CD14-positive monocyte (primary cell): ENCODE measurements at regions not wholly inside any gene's neighbourhood (a gene's known extent, or its start where the extent isn't known, plus 50 kb on each side); places are given as distances from the start of the nearest gene placed in this dataset.

Experiments used
- DNase-seq, 3 donors: peaks; one replicate each; pipeline ENCODE4 v3.0.0-alpha.2; 2011 to 2022
- H2AFZ ChIP-seq: 2 replicates; pipeline ENCODE4 v1.6.0; 2012; ENCODE audit warnings: mild to moderate bottlenecking, low read depth, low read length, inconsistent platforms; ENCODE audit not compliant: insufficient read depth, poor library complexity, severe bottlenecking
- H3K27ac ChIP-seq, 2 donors: 1 replicate in 1 of 2; 2 replicates in 1 of 2; pipeline ENCODE4 v1.5.1; 2012 to 2013; ENCODE audit warnings: low read length in 2 of 2, control low read depth in 1 of 2, inconsistent platforms in 1 of 2, low read depth in 1 of 2, mild to moderate bottlenecking in 1 of 2
- H3K27me3 ChIP-seq, 2 donors: one replicate each; pipeline versions ENCODE4 v1.6.0 to v1.6.1; 2011 to 2013; ENCODE audit warnings: low read length in 2 of 2; ENCODE audit not compliant: control insufficient read depth in 2 of 2, insufficient read depth in 2 of 2
- H3K36me3 ChIP-seq, 2 donors: replicated peaks in 1 of 2; 1 replicate in 1 of 2; 2 replicates in 1 of 2; pipeline versions ENCODE4 v1.5.1 to v1.6.1; 2012 to 2013; ENCODE audit warnings: low read length in 2 of 2, control low read depth in 1 of 2, inconsistent platforms in 1 of 2, mild to moderate bottlenecking in 1 of 2; ENCODE audit not compliant: insufficient read depth in 2 of 2, control insufficient read depth in 1 of 2
- H3K4me1 ChIP-seq, 2 donors: 1 replicate in 1 of 2; 2 replicates in 1 of 2; pipeline versions ENCODE4 v1.5.1 to v1.6.1; 2012 to 2013; ENCODE audit warnings: low read length in 2 of 2, control low read depth in 1 of 2, inconsistent platforms in 1 of 2, mild to moderate bottlenecking in 1 of 2, moderate library complexity in 1 of 2; ENCODE audit not compliant: insufficient read depth in 2 of 2, control insufficient read depth in 1 of 2
- H3K4me2 ChIP-seq: replicated peaks from 2 replicates; pipeline ENCODE3; 2012; ENCODE audit warnings: low read length, moderate library complexity, mild to moderate bottlenecking; ENCODE audit not compliant: poor library complexity, severe bottlenecking; ENCODE audit errors: extremely low read depth
- H3K4me3 ChIP-seq, 3 experiments: fragments of 200-600 bp in 1 of 3; sonication (generic) in 1 of 3; replicated peaks in 1 of 3; 1 replicate in 2 of 3; 2 replicates in 1 of 3; pipeline ENCODE4 v1.5.1; 2011 to 2013; ENCODE audit warnings: low read length in 3 of 3, mild to moderate bottlenecking in 3 of 3, control low read depth in 2 of 3, low read depth in 2 of 3, inconsistent platforms in 1 of 3, moderate library complexity in 1 of 3
- H3K79me2 ChIP-seq: 2 replicates; pipeline ENCODE4 v1.6.0; 2012; ENCODE audit warnings: mild to moderate bottlenecking, control low read depth, inconsistent platforms, low read length, moderate library complexity; ENCODE audit not compliant: insufficient read depth
- H3K9ac ChIP-seq: 2 replicates; pipeline ENCODE4 v1.6.0; 2017; ENCODE audit warnings: low read length, mild to moderate bottlenecking; ENCODE audit not compliant: insufficient read depth, poor library complexity, severe bottlenecking
- H3K9me3 ChIP-seq, 2 donors: replicated peaks in 1 of 2; 1 replicate in 1 of 2; 2 replicates in 1 of 2; pipeline versions ENCODE4 v1.5.1 to v1.6.1; 2012 to 2013; ENCODE audit warnings: low read length in 2 of 2, control low read depth in 1 of 2; ENCODE audit not compliant: control insufficient read depth in 1 of 2, insufficient read depth in 1 of 2
- H4K20me1 ChIP-seq: 2 replicates; pipeline ENCODE4 v1.6.0; 2012; ENCODE audit warnings: mild to moderate bottlenecking, low read length, control low read depth, moderate library complexity; ENCODE audit not compliant: insufficient read depth
- H3K27ac Mint-ChIP-seq, 7 donors: one replicate each; pipeline ENCODE4 v1.8.0; 2020; ENCODE audit warnings: mild to moderate bottlenecking in 7 of 7, mixed read lengths in 7 of 7, moderate library complexity in 6 of 7, inconsistent platforms in 2 of 7
- H3K27me3 Mint-ChIP-seq, 3 donors: one replicate each; pipeline ENCODE4 v1.8.0; 2021 to 2022; ENCODE audit warnings: low read depth in 3 of 3, mild to moderate bottlenecking in 3 of 3, mixed read lengths in 3 of 3, moderate library complexity in 3 of 3, inconsistent platforms in 1 of 3
- H3K36me3 Mint-ChIP-seq, 2 donors: one replicate each; pipeline ENCODE4 v1.8.0; 2020; ENCODE audit warnings: mixed read lengths in 2 of 2, inconsistent platforms in 1 of 2, mild to moderate bottlenecking in 1 of 2
- H3K4me1 Mint-ChIP-seq: one replicate; pipeline ENCODE4 v1.8.0; 2020; ENCODE audit warnings: mild to moderate bottlenecking, mixed read lengths
- H3K4me3 Mint-ChIP-seq, 2 donors: one replicate each; pipeline ENCODE4 v1.8.0; 2020; ENCODE audit warnings: mild to moderate bottlenecking in 2 of 2, mixed read lengths in 2 of 2, moderate library complexity in 1 of 2
- H3K9me3 Mint-ChIP-seq, 7 donors: one replicate each; pipeline ENCODE4 v1.8.0; 2020 to 2022; ENCODE audit warnings: mixed read lengths in 7 of 7, mild to moderate bottlenecking in 6 of 7, moderate library complexity in 6 of 7, inconsistent platforms in 2 of 7
- WGBS: methylation state at CpG from one replicate; pipeline ENCODE4 v1.1.5; 2013; ENCODE audit warnings: missing lambda C conversion rate; ENCODE audit not compliant: insufficient coverage; 5-methylcytosine and 5-hydroxymethylcytosine counted together
- intact Hi-C, 2 donors: fragments of 100-400 bp; cut with micrococcal nuclease; formaldehyde crosslinking; loops; one replicate each; pipeline versions ENCODE4 v1.15.0 to v1.15.1; 2023
- TF ChIP-seq, protein P1 (sequence below): fragments of 200-600 bp; IDR thresholded peaks from one replicate; pipeline ENCODE4 v1.8.0; 2022; ENCODE audit warnings: antibody characterized with exemption, mild to moderate bottlenecking

DNA sequence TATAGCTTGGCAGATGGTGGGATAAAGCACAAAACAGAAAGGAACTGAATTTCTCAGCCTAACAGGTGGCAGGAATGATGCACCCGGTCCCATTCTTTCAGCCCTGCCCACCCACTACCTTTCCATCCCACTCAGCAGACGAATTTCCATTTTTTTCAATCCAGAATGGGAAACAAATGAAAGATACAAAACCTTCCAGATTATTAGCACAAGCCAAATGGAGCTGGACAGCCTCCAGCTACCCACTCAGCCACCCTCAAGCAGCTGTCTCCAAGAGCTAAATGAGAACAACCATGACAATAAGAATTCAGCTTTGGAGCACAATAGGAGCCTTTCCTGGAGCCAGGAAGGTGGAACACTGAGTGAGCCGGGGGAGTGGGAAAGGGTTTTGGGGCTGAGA, 96.3 kb upstream of the ST6GALNAC5 start:
- no peak overlapping the region for H3K4me3 ChIP-seq
- H4K20me1 ChIP-seq = no peaks in the 10 kb centered on the region
- intact Hi-C loops = no loop called here
- no peaks in the 10 kb centered on the region for H3K4me1 ChIP-seq
- H3K27ac ChIP-seq = no peak overlapping the region
- no peak overlapping the region for H3K9ac ChIP-seq
- H3K4me2 ChIP-seq = no peak overlapping the region
- H2AFZ ChIP-seq = no peak overlapping the region
- Mint-ChIP-seq H3K4me3 (no peak overlapping the region), H3K4me1 (no peaks in the 10 kb centered on the region), H3K27me3 (peaks cover 0 to 2% (median 1%) of the 10 kb centered on the region in 3 donors), H3K36me3 (no peaks in the 10 kb centered on the region), H3K27ac (no peak overlapping the region), H3K9me3 (peaks cover 0 to 3% (median 1%) of the 10 kb centered on the region in 7 donors)
- no peaks in the 10 kb centered on the region for H3K9me3 ChIP-seq
- H3K36me3 ChIP-seq = no peaks in the 10 kb centered on the region
- no peak for DNase-seq
- TF ChIP-seq, protein P1, sequence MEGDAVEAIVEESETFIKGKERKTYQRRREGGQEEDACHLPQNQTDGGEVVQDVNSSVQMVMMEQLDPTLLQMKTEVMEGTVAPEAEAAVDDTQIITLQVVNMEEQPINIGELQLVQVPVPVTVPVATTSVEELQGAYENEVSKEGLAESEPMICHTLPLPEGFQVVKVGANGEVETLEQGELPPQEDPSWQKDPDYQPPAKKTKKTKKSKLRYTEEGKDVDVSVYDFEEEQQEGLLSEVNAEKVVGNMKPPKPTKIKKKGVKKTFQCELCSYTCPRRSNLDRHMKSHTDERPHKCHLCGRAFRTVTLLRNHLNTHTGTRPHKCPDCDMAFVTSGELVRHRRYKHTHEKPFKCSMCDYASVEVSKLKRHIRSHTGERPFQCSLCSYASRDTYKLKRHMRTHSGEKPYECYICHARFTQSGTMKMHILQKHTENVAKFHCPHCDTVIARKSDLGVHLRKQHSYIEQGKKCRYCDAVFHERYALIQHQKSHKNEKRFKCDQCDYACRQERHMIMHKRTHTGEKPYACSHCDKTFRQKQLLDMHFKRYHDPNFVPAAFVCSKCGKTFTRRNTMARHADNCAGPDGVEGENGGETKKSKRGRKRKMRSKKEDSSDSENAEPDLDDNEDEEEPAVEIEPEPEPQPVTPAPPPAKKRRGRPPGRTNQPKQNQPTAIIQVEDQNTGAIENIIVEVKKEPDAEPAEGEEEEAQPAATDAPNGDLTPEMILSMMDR = no peak
- 67% methylated on average over 2 of the region's 3 CpGs for whole genome bisulfite sequencing
- H3K79me2 ChIP-seq = no peaks in the 10 kb centered on the region
- peaks cover 0 to 3% of the 10 kb centered on the region in 2 donors for H3K27me3 ChIP-seq

DNA sequence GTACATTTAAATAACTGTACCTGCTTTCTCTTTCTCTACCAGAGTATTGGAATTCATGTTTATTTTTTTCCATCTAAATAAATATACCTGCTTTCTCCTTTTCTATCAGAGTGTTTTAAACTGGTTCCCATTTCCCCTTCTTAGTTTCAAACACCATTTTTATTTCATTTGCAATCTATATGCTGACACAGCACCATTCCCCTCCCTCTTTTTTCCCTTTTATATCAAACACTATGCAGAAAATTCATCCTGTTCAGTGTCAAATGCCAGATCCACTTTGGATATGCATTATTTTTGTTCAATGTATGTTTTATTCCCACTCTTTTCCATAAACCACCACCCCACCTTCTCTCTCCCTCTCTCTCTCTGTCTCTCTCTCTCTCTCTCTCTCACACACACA, 85.8 kb upstream of the ST6GALNAC5 start:
- Histone ChIP-seq H3K79me2 (no peaks in the 10 kb centered on the region), H3K27me3 (no peaks in the 10 kb centered on the region), H3K9ac (no peak overlapping the region), H3K9me3 (no peaks in the 10 kb centered on the region), H3K36me3 (no peaks in the 10 kb centered on the region), H3K4me2 (no peak overlapping the region), H3K4me1 (no peaks in the 10 kb centered on the region), H2AFZ (no peak overlapping the region), H3K4me3 (no peak overlapping the region), H3K27ac (no peak overlapping the region), H4K20me1 (no peaks in the 10 kb centered on the region)
- no peak overlapping the region for H3K27ac Mint-ChIP-seq
- intact Hi-C loops = no loop called here
- no peak for DNase-seq
- peaks cover 0 to 6% (median 0%) of the 10 kb centered on the region in 3 donors for H3K27me3 Mint-ChIP-seq
- H3K4me3 Mint-ChIP-seq = no peak overlapping the region
- peaks cover 0 to 4% (median 0%) of the 10 kb centered on the region in 7 donors for H3K9me3 Mint-ChIP-seq
- TF ChIP-seq, protein P1 = no peak
- H3K4me1 Mint-ChIP-seq = no peaks in the 10 kb centered on the region
- H3K36me3 Mint-ChIP-seq = no peaks in the 10 kb centered on the region
